ENCODE measurements at regions not wholly inside any gene's neighbourhood (a gene's known extent, or its start where the extent isn't known, plus 50 kb on each side); places are given as distances from the start of the nearest gene placed in this dataset.

GRCh38 chr5:61905613-61906012 is 400.4 kb upstream of the KIF2A start:
- H3K4me3 ChIP-seq (ENCODE audit: low read depth, low read length) = no peak overlapping the region
- no peak for TF ChIP-seq CTCF (IDR thresholded peaks at IDR 0.05; ENCODE audit: low read depth, low read length)

GRCh38 chr5:61906820-61907219 is 399.2 kb upstream of the KIF2A start:
- no peak overlapping the region for H3K4me3 ChIP-seq (ENCODE audit: low read depth, low read length)
- TF ChIP-seq CTCF (IDR thresholded peaks at IDR 0.05; ENCODE audit: low read depth, low read length) = no peak

- TF ChIP-seq CTCF (IDR thresholded peaks at IDR 0.05; ENCODE audit: low read depth, low read length) = no peak
Observed at GRCh38 chr5:61907995-61908394, 398.0 kb upstream of the KIF2A start.

GRCh38 chr5:61910771-61911170 is 395.2 kb upstream of the KIF2A start:
- TF ChIP-seq CTCF (IDR thresholded peaks at IDR 0.05; ENCODE audit: low read depth, low read length) = no peak
- no peak overlapping the region for H3K4me3 ChIP-seq (ENCODE audit: low read depth, low read length)

More at GRCh38 chr5:61907995-61908394, 398.0 kb upstream of the KIF2A start:
- no peak overlapping the region for H3K4me3 ChIP-seq (ENCODE audit: low read depth, low read length)

- H3K4me3 ChIP-seq (ENCODE audit: low read depth, low read length) = no peak overlapping the region
- no peak for TF ChIP-seq CTCF (IDR thresholded peaks at IDR 0.05; ENCODE audit: low read depth, low read length)
Observed at GRCh38 chr5:61912559-61912958, 393.4 kb upstream of the KIF2A start.

GRCh38 chr5:61915646-61916045 is 390.4 kb upstream of the KIF2A start:
- TF ChIP-seq CTCF (IDR thresholded peaks at IDR 0.05; ENCODE audit: low read depth, low read length) = no peak
- no peak overlapping the region for H3K4me3 ChIP-seq (ENCODE audit: low read depth, low read length)

- no peak for TF ChIP-seq CTCF (IDR thresholded peaks at IDR 0.05; ENCODE audit: low read depth, low read length)
- H3K4me3 ChIP-seq (ENCODE audit: low read depth, low read length) = no peak overlapping the region
Observed at GRCh38 chr5:61916621-61917620, 389.1 kb upstream of the KIF2A start.

All from WI38 (cell line).